Fibroblast of villous mesenchyme (primary cell): ENCODE measurements at regions not wholly inside any gene's neighbourhood (a gene's known extent, or its start where the extent isn't known, plus 50 kb on each side); places are given as distances from the start of the nearest gene placed in this dataset.
"Not testable (repeated sequence)": the region's sequence is repeated elsewhere in the genome, so short reads cannot be mapped to it uniquely, and the experiment has no call there.

Source experiments
- DNase-seq: peaks from one replicate; pipeline ENCODE4 v3.0.0-alpha.2; 2010; ENCODE audit warnings: low read depth
- H3K4me3 ChIP-seq: 2 replicates; pipeline ENCODE4 v1.5.1; 2011; ENCODE audit warnings: low read depth, mild to moderate bottlenecking, low read length

DNA sequence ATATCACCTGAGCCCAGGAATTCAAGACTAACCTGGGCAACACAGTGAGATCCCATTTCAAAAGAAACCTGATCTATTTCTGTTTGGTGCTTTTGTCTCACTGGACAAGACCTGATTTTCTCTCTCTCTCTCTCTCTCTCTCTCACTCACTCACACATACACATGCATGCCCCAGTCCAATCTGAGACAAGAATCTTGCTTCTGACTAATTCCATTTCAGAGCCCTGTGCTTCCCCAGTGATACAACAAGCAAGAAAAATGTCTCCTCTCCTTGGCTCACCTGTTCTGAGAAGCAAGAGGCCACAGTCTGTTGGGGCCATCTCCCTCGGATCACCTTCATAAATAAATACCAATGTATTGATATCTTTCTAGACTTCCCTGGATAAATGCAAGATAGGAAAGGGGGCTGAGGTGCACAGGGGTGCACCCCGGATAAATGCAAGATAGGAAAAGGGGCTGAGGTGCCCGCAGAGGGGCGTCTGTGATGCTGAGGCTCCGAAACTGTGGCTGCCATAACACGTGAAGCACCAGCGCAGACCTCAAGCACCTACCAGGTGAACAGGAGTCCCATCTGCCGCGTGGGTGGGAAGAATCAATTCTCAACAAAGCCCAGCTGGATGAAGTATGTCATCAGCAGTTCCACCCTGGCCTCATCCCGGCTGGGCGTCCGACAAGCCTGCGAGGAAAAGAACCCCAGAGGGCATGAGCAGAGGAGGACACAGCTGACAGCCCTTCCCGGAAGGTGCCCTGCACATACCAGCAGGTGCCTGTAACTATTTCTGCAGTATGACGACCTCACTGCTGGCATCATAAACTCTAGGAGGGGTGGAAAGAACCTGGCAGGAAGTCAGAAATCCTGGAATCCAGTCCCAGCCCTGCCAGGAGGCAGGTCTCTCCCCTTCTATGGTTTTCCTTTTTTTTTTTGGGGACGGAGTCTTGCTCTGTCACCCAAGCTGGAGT, 280.0 kb downstream of the GOLGA6L6 start:
- H3K4me3 ChIP-seq, DNase-seq: not testable (repeated sequence)

- DNase-seq, H3K4me3 ChIP-seq: not testable (repeated sequence)
Measured at GRCh38 chr15:20260650-20261049, 280.9 kb downstream of the GOLGA6L6 start.

DNA sequence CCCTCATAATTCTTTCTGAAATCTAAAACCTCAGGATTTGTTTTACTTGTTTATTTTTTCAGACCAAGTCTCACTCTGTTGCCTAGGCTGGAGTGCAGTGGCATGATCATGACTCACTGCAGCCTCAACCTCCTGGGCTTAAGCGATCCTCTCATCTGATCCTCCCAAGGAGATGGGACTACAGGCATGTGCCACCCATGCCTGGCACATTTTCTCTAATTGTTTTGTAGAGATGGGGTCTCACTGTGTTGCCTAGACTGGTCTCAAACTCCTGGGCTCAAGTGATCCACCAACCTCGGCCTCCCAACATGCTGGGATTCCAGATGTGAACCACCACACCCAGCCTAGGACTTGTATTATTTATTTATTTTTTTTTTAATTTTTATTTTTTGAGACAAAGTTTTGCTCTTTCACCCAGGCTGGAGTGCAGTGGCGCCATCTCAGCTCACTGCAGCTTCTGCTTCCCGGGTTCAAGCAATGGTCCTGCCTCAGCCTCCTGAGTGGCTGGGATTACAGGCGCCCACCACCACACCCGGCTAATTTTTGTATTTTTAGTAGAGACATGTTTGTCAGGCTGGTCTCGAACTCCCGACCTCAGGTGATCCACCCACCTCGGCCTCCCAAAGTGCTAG, 281.9 kb downstream of the GOLGA6L6 start:
- not testable (repeated sequence) for DNase-seq, H3K4me3 ChIP-seq

DNA sequence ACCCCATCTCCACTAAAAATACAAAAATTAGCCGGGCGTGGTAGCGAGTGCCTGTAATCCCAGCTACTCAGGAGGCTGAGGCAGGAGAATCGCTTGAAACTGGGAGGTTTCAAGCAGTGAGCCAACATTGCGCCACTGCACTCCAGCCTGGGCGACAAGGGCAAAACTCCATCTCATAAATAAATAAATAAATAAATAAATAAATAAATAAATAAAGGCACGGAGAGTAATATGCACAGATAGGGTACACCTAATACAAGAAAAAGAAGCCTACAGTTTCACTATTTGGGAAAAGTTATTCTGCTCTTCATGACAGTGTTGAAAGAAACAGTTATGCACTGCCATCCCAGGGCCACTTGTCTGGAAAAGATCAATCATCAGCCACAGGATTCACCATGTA, 285.2 kb downstream of the GOLGA6L6 start:
- not testable (repeated sequence) for H3K4me3 ChIP-seq, DNase-seq

DNA sequence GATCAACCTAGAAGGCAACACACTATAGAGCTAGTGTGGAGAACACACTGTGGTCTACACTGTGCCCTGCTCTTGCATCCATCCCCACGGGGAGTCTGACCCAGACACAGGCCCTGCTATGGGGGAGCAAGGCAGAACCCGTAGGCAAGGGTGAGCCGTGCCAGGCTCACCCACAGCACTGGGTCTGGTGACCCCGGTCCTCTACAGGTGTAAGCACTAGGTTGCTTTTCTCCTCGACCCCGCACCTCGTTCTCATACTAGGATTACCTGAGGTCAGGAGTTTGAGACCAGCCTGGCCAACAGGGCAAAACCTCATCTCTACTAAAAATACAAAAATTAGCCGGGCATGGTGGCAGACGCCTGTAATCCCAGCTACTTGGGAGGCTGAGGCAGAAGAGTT, 286.0 kb downstream of the GOLGA6L6 start:
- H3K4me3 ChIP-seq, DNase-seq: not testable (repeated sequence)

- H3K4me3 ChIP-seq, DNase-seq: not testable (repeated sequence)
Measured at GRCh38 chr15:20253047-20253615, 288.5 kb downstream of the GOLGA6L6 start.

DNA sequence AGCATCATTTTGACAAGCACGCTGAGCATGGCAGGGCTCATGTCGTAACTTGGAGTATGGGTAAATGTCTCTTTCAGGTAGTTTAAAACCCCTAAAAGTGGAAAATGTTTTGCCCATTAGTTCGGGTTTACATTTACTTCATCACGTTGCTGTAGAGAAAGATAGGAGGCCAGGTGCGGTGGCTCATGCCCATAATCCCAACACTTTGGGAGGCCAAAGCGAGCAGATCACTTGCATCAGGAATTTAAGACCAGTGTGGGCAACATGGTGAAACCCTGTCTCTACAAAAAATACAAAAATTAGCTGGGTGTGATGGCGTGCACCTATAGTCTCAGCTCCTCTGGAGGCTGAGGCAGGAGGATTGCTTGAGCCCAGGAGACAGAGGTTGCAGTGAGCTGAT, 289.6 kb downstream of the GOLGA6L6 start:
- DNase-seq, H3K4me3 ChIP-seq: not testable (repeated sequence)

DNA sequence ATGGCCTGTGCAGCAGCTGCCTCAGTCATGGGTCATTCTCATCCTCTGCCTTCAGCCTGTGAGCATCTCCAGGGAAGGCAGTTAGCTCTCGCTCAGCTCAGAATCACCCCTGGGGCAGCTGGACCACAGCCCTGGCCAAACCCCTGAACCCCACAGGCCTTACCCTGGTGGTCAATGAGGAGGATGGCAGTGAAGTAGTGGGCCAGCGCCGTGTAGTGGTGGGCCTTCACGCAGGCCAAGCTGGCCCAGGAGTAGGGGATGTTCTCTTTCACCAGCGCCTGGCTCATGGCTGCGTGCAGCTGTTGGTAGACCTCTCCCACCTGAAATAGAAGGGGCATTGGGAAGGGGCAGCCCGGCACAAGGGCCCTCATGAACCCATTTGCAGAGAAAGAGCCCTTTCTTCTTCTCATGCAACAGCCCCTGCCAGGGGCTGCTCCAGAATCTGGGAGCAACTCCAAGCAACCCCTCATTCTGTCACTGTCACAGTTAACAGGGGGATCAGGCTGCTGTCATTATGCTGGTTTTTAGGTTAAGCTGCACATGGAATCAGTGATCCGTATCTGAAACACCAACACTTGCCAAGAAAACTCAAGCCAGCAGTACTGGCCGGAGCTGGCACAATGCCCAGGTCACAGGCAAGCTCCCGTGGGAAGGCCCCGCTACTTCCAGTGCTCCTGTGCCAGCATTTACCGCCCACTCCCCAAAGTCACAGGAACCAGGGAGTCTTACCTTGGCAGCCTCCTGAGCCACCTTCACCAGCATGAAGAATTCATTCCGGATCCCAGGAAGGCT, 290.2 kb downstream of the GOLGA6L6 start:
- DNase-seq, H3K4me3 ChIP-seq: not testable (repeated sequence)

GRCh38 chr15:20250206-20250605, 291.4 kb downstream of the GOLGA6L6 start:
- DNase-seq, H3K4me3 ChIP-seq: not testable (repeated sequence)

- not testable (repeated sequence) for DNase-seq
Measured at GRCh38 chr15:20249677-20249970, 292.0 kb downstream of the GOLGA6L6 start.

DNA sequence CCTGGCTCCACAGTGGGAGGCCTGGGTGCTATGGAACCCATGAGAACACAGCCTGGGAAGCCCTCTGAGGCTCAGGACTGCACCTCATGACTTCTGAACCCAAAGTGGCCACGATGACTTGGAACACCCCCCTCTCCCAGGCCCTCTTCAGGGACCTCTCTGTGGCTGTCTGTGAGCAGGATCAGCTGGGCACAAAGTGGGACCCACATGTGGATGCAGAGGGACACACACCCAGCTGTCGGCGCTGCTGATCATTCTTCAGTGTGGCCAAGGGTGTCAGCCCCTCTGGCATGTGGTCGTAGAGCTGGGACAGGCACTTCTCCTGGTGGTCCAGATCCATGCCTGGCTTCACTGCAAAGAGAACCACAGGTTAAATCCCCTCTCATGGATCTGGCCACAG, 293.2 kb downstream of the GOLGA6L6 start:
- not testable (repeated sequence) for DNase-seq, H3K4me3 ChIP-seq

More at GRCh38 chr15:20249677-20249970, 292.0 kb downstream of the GOLGA6L6 start:
- not testable (repeated sequence) for H3K4me3 ChIP-seq

DNA sequence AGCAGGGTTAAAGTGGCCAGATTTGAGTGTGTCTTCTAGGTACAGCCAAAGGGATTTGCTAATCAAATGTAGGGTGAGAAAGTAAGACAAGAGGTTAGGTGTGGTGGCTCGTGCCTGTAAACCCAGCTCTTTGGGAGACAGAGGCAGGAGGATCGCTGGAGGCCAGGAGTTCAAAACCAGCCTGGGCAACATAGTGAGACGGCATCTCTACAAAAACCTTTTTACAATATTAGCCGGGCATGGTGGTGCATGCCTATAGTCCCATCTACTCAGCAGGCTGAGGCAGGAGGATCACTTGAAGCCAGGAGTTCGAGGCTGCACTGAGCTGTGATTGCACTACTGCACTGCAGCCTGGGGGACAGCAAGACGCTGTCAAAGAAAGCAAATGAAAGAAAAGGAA, 294.5 kb downstream of the GOLGA6L6 start:
- DNase-seq, H3K4me3 ChIP-seq: not testable (repeated sequence)

DNA sequence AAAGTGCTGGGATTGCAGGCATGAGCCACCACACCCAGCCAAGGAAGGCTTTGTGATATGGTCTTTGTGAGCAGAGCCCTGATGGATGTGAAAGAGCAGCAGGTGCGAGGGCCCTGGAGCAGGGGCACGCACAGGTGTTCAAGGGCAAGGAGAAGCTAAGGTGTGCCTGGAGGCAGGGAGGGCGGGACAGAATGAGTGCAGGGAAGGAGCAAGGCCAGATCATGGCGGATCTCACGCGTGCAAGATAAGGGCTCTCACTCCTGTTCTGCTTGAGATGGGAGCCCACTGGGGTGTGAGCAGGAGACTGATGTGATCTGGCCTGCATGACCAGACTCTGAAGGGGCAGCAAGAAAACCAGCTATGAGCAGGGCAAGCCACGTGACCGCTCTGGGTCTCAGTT, 295.0 kb downstream of the GOLGA6L6 start:
- DNase-seq, H3K4me3 ChIP-seq: not testable (repeated sequence)

GRCh38 chr15:20245856-20246255, 295.7 kb downstream of the GOLGA6L6 start:
- not testable (repeated sequence) for H3K4me3 ChIP-seq, DNase-seq

DNA sequence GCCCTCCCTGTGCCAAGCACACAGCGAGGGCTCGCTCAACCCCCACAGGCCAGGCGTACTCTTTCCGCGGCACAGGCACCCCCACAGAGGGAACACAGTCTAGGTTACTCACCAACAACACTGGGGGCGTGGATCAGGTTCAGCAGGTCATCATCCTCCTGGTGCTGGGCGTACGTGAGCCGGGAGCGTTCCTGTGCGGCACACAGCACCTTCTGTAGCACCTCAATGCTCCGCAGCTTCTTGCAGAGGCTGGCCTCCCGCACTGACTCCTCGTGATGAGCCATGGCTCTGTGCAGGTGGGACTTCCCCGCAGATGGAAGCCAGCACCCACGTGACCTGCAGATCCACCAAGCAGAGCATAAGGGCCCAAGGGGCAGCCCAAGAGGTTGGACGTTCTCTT, 296.8 kb downstream of the GOLGA6L6 start:
- not testable (repeated sequence) for DNase-seq, H3K4me3 ChIP-seq

DNA sequence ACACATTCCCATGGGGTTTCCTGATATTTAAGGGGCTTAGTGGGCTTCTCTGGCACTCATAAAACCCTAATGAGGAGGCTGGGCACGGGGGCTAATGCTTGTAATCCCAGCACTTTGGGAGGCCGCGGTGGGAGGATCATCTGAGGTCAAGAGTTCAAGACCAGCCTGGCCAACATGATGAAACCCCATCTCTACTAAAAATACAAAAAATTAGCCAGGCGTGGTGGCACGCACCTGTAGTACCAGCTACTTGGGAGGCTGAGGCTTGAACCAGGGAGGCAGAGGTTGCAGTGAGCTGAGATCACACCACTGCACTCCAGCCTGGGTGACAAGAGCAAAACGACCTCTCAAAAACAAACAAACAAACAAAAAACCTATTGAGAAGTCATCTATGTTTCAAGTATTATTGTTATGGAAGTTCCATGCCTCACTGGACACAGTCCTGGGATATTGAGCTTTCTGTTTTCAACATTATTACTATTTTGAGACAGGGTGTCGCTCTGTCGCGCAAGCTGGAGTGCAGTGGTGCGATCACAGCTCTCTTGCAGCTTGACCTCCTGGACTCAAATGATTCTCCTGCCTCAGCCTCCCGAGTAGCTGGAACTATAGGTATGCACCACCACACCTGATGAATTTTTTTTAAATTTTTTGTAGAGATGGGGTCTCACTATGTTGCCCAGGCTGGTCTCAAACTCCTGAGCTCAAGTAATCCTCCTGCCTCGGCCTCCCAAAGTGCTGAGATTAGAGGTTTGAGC, 297.9 kb downstream of the GOLGA6L6 start:
- H3K4me3 ChIP-seq, DNase-seq: not testable (repeated sequence)

GRCh38 chr15:20240366-20240917, 301.2 kb downstream of the GOLGA6L6 start:
- DNase-seq, H3K4me3 ChIP-seq: not testable (repeated sequence)

- not testable (repeated sequence) for DNase-seq, H3K4me3 ChIP-seq
Measured at GRCh38 chr15:20239186-20239585, 302.4 kb downstream of the GOLGA6L6 start.
